ENCODE measurements at regions not wholly inside any gene's neighbourhood (a gene's known extent, or its start where the extent isn't known, plus 50 kb on each side); places are given as distances from the start of the nearest gene placed in this dataset.

DNA sequence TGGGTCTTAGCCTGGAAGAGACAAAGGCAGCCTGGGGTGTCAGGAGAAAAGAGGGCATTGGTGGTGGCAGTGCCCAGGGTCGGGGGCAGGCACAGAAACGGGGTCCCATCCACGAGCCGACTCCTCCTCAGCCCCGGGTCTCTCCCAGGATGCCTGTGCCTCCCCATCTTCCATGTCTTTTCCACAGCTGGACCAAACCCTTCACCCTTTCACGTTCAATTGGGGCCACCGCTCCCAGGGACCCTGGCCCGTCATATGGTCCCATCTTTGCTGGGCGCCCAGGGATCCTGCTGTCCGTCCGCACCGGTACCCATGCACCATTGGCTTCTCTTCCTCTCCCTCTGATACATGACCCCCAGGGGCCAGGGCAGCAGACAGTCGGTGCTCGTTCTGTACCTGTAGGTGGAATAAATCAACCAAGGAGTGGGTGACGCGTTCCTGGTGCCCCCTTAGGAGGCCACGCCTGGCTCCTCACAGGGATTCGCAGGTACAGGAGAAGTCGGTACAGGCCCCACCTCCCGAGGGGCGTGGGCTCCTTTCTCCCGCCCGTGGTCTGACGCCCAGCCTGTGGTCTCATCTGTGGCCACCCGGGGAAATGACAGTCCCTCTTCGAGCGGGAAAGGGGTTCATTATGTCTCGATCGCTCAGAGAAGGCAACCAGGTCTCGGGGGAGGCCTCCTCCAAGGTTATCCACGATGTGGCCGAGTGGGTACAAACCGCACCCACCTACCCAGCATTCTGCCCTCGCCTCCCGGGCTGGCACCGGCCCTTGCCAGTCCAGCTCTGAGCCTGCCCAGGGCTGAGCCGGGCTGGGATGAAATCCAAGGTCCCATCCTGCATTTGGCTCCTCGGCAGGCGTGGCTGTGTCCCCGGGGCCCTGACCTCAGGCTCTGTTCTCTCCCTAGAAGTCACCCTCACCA, 1493.6 kb downstream of the BRD1 start:
- DNase-seq: no peak

DNA sequence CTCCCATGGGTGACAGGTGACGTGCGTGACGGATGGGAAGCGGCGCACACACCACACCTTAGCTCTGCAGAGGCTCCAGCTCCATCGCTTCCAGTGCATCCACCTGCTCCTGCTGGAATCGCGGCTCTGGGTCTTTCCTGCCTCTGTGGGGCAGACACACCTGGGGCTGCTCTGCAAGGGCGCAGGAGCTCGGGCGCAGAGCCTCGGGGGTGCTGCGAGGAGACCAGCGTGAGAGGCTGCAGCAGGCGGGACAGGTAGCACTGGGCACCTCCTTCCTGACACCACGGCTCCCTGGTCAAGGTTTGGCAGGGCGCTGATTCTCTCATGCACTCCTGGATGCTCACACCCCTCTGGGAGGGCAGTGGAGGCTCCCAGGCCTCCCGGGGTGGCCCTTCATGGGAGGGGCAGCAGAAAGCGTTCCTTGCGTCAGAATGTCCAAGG, 1494.3 kb downstream of the BRD1 start:
- no peak for DNase-seq

DNA sequence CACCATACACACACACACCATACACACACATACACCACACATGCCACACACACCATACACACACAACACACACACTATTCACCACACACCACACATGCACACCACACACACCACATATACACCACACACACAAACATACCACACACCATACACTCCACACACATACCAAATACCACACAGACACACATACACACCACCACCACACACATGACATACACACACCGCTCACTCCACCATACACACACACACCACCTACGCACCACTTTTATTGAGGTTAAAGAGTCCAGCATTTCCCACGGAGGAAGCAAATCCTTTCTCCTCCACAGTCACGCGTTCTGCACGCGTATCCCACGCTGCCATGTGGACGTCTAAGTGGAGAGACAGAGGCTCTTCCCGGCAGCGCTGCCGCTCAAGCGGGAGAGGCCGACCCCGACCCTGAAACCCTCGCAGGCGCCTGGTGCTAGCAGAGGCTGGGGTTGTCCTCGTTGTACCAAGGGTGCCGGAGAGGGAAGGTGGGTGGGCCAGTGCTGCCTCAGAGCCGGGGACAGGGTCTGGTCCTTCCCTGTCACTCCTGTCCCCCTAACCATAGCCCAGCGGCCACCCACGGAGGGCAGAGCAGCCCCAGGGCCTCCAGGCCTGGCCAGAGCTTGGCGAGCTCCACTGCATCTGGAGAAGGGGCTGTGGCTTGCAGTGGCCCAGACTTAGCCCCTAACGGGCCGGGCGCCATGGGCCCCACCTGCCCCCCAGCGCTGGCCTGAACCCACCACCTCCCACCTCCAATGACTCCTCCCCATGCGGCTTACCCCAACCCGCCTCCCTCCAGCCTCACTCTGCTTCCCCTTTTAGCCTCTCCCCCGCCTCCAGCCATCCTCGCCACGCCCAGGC, 1495.0 kb downstream of the BRD1 start:
- no peak for DNase-seq

DNA sequence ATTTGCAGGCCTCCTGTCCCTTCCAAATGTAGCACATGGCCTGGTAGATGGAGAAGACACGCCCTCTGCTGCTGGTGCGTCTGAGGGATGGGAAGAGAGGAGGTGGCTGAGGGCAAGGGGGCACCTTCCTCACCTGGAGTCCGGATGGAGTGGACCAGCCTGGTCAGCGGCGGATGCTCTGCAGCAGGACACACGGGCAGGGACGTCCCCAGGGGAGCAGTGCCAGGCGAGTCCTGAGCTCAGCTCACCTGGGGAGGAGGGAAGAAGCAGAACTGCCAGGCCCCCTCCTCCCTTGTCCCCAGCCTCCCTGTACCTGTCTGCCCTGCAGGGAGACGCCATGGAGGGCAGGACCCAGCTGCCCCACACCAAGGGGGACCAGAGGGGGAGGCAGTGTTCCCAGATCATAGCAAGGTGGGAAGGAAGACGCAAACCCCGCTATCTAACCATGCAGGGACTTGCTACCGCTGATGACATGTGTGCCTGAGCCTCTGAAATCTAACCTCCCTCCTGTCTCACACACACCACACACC, 1495.9 kb downstream of the BRD1 start:
- no peak for DNase-seq

DNA sequence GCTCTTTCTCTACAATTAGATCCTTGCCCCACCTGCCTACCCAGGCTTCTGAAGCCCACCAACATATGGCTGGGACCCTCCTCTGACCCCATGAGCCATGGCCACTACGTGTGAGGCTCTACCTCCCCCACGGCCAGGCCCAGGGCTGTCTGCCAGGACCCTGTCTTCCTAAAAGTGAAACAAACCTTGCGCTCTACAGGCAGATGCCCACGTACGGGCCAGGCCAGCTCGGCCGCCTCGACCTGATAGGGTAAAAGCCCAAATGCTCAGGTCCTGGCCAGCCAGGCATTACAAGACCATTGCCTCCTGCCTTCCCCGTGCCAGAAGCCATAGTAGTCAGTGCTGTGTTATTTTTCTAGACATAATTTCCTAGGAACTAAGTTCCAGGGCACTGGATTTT, 1496.4 kb downstream of the BRD1 start:
- DNase-seq: no peak

- DNase-seq: no peak
These were observed 1500.0 kb downstream of the BRD1 start for GRCh38 chr22:48327721-48328120.

GRCh38 chr22:48323746-48324145, 1503.9 kb downstream of the BRD1 start:
- no peak for DNase-seq

DNA sequence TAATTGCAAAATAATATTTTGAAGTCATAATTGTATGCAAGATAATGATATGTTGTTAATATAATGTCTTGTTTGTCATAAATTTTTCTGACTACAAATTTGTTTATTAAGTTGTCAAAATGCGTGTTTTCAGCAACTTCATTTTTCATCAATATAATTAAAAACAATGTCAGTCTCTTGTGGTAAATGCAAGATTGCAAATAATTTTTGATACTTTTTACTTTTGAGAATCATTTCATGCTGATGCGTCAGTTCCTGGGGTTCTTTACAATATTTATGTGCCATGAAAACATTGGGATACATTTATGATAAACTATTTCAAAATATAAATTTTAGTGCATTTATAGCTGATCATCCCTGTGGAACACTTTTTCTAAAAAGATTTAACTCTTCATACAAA, 1504.8 kb downstream of the BRD1 start:
- no peak for DNase-seq

GRCh38 chr22:48321986-48322545, 1505.6 kb downstream of the BRD1 start:
- DNase-seq: no peak

DNA sequence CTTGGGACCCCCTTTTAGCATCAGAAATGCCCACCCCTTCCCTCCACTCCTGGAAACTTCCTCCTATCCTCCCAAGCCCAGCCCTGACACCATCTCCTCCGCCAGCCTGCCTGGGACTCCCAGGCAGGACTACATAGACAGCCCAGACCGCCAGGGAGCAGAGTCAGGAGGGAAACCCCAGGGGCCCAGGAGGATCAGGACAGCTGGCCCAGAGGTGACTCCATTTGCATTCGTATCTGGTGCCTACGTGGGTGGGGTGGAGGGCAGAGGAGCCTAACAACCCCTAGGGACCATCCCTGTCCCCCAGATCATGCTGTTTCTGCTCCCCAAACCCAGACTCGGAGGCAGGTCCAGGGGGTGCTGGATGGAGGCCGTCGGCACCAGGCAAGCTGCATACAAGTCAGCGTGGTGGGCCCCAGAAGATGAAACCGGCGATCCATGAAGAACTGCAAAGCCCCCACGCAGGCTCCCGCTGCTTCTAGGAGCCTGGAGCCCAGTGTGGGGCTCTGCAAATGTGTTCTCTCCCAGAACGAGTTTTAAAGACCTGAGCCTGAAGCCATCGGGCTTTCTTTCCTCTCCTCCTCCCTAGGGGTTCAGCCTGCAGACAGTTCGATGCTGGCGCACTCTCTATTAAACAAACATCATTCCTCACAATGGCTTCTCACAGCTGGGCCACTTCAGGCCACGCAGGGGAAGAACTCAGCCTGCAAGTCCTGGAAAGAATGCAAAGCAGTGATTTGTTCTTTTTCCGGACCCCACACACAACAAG, 1506.8 kb downstream of the BRD1 start:
- no peak for DNase-seq

GRCh38 chr22:48320048-48320682, 1507.5 kb downstream of the BRD1 start:
- no peak for DNase-seq

DNA sequence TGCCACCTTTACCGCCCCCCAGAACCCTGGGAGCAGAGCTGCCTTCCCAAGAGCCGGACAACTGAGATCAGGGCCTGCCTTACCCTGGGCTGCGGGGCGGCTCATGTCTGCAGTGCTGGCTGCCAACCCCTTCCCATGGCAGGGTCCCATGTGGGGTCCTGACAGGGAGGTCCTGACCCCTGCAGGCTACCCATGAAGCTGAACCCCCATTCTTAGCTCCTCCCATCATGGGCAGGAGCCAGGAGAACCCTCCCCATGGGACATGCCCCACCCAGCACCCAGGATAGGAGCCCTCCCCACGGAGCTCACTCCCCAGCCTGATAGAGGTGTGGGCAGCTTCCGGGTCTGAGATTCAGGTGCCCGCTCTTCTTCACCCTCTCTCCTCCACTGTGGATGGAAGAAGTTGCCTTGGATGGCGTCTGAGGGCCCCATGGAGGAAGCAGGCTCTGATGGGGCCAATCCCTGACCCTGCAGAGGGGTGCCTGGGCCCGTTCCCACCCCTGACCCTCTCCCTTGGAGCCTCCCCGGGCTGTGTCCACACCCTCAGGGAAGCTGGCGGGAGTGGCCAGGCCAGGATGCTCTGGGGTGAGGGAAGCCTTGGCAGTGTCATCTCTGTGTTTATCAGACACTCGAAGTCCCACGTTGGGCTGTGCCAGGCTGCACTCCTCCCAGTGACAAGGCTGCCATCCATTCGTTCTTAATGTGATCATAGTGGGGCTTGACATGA, 1508.2 kb downstream of the BRD1 start:
- no peak for DNase-seq

DNA sequence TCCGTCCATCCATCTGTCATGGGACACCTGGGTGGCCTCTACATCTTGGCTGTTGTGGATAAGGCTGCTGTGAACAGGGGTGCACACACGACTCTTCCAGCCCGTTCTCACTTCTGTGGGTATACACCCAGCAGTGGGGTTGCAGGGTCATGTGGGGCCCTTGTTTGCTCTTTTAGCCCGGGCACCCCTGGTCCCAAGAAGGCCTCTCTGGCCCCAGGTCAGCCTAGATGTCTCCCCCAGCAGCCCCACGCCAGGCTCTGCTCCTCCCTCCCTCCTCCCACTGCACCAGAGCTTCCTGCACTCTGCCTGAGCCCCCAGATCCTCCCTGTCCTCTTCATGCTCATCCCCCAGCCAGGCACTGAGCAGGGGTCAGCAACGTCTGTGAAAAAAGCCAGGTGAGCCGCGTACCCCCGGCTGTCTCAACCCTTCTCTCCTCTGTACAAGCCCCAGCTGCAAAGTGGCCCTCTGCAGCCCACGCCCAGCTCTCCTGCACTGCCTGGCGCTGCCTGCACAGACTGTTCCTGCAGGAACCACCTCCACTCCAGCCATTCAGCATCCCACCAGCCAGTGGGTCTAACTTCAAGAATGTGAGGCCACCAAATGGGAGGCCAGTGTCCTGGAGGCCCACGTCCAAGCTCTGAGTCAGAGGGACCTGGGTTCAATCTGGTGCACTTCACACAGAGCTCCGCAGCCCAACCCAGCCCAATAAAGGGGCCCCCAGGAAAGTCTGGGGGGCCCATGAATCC, 1508.9 kb downstream of the BRD1 start:
- DNase-seq: no peak

DNA sequence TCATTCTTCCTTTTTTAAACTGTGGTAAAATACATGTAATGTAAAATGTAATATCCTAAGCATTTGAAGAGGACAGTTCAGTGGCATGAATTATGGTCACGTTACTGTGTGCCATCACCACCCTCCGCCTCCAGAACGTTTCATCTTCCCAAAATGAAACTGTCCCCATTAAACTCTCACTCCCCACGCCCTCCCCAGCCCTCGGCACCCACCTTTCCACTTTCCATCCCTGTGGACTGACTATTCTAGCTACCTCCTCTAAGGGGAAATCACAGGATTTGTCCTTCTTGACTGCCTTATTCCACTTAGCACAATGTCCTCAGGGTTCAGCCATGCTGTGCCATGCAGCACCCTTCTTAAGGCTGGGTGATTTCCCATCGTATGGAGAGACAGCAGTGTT, 1509.5 kb downstream of the BRD1 start:
- no peak for DNase-seq

DNA sequence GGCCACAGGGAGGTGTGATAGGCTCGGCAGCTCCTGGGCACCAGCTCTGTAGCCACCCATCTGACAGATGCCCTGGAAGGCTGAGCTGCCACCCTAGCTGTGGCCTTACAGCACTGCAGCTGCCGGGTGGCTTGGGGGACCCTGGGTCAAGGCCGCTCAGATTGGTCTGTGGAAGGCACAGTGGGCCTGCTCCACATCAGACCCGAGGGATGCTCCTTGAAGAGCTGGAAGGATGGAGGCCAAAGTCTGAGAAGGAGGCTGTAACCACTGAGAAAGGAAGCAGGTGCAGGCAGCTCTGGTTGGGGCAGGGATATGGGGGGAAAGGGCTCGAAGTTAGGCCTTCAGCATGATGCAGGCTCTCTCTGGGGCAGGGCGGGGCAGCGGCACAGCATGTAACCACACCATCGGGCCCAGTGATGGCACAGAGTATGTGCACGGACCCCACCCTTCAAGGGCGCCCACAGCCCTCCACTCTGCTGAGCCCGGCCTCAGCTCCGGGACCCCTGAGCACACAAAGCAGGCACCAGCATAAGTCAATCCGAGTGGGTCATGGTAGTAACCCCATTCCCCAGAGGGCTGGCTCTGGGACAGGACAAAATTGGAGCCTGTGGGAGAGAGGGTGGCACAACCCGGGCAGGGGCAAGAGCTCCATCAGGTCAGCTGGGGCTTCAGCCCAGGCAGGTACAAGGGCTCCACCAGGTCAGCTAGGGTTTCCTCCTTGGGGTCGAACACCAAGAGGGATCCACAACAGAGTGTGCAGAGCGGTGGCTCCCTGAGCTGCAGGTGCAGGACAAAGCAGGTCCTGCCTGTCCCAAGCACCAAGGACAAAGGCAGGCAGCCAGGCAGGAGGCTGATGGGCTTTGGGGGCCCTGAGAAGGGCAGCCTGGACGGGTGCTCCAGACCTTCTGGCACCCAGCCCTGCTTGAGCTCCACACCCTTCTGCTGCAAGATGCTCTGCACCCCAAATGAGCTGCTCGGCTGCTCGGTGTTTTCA, 1511.1 kb downstream of the BRD1 start:
- no peak for DNase-seq

GRCh38 chr22:48315439-48316256, 1512.0 kb downstream of the BRD1 start:
- no peak for DNase-seq

DNA sequence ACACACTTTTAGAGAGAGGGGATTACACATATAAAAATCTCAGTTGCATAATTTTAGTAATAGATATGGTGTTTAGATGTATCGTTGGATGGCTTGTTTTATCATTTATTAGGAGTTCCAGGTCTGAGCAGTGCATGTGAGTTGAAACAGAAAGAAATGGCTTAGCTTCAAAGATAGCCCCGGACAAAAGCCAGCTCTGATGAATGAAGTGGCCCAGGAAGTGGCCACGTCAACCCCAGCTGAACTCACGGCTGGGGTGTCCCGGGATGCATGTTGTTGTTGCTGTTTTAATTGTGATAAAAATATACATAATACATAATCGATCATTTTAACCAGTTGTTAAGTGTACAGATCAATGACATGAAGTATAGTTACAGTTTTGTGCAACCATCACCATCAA, 1513.6 kb downstream of the BRD1 start:
- DNase-seq: no peak

DNA sequence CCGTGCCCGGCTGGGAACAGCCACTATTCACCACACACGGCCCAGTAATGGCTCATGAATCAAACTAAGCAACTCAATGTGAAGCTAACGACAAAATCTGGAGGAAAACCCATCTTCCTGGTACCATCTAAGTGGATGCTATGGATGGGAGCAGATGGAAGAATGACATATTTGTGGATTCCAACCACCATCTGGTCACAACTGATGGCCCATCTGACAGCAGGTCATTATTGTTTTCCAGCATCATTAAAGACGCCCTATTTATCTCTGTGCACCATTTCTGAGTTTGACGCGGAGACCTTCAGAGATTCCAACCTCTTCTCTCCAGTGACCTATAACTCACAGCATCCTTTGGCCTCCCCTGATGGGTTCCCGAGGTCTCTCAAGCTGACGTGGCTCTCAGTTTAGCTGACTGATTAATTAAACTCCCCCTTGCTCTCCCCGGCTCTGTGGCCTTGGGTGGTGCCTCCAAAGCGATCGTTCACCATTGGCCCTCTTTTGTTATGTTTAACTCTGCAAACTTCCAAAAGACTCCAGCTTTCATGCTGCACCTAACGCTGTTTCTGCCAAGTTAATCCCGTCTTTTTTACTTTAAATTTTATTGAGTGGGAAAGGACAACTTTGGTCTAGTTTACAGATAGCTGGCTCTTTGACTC, 1514.4 kb downstream of the BRD1 start:
- DNase-seq: no peak
